ENCODE measurements at regions not wholly inside any gene's neighbourhood (a gene's known extent, or its start where the extent isn't known, plus 50 kb on each side); places are given as distances from the start of the nearest gene placed in this dataset.

- no peak for TF ChIP-seq CTCF (IDR thresholded peaks at IDR 0.05)
- no peak for TF ChIP-seq POLR2AphosphoS5 (IDR thresholded peaks at IDR 0.05)
Measured at GRCh38 chr1:189007824-189008223, 1469.8 kb downstream of the BRINP3 start.

Measured in sigmoid colon (tissue), 4 donors.